HG03378 (cell line): ENCODE measurements at regions not wholly inside any gene's neighbourhood (a gene's known extent, or its start where the extent isn't known, plus 50 kb on each side); places are given as distances from the start of the nearest gene placed in this dataset.
A peak's percentile ranks its signal among the peaks of the same experiment; 100 is the strongest.

Experiments
- ATAC-seq: cut with Tn5 transposase; IDR thresholded peaks from one replicate; pipeline ENCODE4 v1.9.1; 2021; ENCODE audit warnings: mild to moderate bottlenecking, moderate library complexity; ENCODE audit not compliant: unreplicated experiment

DNA sequence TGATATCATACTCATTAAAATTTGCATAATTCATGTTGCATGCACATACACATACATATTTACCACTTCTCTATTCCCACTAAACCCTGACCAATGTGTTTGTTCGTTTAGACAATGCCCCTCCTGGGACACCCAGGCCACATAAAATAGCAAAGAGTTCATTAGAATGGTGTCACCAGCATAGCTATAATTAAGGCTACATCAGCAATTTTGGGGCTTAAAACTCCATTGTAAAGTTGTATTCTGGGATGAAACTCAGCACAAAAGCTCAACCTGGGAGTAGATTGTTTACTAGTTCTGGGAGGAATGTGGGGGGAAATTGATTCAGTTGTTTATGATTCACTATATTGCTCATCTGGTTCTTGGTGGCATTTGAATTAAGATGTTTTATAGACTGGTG, 522.2 kb upstream of the SUCLG2 start:
- ATAC-seq: no peak

DNA sequence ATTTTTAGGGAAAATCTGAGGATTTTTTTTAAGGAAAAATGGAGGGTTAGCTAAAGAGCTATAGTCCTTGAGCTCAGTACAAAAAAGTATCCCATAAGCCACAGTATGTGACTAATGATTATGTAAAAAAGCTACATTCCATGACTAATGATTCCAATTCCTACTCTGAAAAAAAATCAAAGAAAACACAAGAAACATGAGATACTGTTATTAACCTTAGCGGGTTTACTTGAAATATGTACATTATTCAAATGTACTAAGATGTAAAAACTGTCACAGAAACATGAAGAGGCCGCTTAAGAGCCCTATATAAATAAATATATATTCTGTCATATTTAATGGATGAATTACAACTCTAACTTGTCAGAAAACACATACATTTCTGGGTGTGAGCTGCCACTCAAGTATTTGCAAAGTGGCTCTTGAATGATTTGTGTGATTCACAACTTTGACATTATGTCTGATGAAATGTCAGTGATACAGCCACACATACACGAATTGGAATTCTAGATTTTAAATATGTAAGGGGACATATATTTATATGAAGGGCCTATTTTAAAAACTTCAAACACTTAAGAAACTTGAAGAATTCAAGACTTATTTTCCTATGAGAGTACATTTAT, 518.7 kb upstream of the SUCLG2 start:
- no peak for ATAC-seq

DNA sequence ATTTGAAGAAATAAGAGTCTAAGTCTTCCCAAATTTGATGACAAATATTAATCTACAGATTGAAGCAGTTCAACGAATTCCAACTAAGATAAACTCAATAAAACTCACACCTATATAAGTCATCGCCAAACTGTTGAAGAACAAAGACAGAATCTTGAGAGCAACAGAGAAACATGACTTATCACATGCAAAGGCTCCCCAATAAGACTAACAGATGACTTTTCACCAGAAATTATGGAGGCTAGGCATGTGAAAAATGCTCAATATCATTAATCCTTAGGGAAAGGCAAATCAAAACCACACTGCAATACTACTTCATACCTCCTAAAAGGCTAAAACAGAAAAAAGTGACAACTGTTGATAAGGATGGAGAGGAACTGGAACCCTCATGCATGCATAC, 517.6 kb upstream of the SUCLG2 start:
- ATAC-seq: no peak

DNA sequence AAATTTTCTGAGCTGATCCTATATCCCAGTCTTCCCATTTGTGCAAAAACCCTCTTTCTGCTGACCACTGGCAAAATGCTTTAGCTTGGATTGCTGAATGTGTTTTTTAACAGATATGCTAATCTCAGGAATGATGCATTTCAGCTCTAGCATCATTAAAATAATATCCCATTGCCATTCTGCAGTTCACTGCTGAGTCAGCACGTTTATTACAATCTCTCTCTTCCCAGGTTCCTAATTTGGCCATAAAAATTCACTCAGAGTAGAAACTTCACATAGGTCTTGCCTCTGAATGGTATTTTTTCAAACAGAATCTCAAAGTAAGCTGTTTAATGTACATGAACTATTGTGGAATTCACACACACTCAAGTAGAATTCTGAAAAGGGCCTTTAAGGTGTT, 509.6 kb upstream of the SUCLG2 start:
- ATAC-seq: no peak

DNA sequence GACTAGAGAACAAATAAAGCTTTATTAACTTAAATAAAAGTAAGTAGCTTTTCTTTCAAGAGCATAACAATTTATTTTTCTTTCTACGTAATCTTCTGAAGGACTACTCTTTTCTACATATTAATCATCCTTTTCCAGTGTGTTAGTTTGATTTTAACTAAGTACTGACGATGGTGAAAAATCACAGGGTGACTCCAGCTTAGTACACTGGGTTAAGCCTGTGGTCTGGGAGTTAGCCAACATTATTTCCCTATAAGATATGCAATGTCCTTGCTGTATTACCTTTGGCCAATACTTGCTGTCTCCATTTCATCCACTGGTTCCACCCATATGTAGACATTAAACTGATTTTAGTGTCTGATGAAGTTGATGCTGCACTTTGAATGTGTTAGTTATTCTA, 508.6 kb upstream of the SUCLG2 start:
- ATAC-seq: no peak

DNA sequence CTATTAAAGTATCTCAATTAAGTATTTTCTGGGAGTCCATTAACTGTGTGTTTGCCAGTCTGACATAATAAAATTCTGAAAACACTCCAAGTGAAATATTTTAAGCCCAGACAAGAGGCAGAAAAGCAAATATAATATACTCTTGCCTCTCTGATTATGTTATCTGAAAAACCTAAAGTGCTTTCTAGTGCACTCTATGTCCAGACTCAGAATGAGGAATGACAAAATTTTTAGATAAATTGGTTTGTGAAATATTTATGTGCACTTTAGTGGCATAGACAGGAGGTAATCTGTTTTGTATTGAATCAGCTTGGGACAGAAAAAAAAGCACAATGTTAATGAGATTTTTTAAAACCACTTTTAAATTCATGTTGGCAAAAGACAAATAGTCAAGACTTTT, 508.2 kb upstream of the SUCLG2 start:
- ATAC-seq: no peak

DNA sequence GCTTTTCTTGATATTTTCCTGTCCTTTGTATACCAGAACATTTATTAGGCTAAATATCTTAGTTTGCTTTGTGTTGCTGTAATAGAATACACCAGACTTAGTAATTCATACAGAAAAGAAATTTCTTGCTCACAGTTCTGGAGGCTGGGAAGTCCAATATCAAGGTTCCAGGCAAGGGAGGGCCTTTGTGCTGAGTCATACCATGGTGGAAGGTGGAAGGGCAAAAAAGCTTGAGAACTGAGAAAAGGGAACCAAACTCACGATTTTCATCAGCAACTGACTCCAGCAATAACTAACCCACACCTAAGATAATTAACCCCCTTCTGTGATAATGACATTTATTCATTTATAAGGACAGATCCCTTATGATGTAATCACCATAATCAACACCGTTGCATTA, 496.9 kb upstream of the SUCLG2 start:
- ATAC-seq: no peak

DNA sequence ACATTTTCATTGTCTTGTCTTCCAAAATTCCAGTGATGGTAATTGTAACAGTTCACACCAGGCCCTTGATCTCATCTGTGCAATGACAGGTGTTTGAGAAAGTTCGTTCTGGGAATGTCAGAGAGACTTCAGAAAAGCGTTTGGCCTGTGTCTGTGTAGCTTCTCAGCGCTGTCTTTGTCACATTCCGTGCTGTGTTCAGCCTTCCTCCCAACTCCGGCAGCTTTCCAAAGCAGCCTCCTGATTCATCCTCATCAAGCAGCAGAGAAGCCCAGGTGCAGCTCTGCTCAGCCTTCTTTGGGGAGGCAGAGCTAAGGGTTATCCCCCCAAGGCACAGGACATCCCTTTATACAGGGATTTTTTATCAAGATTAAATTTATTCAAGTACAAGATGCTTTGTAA, 494.0 kb upstream of the SUCLG2 start:
- ATAC-seq: no peak

DNA sequence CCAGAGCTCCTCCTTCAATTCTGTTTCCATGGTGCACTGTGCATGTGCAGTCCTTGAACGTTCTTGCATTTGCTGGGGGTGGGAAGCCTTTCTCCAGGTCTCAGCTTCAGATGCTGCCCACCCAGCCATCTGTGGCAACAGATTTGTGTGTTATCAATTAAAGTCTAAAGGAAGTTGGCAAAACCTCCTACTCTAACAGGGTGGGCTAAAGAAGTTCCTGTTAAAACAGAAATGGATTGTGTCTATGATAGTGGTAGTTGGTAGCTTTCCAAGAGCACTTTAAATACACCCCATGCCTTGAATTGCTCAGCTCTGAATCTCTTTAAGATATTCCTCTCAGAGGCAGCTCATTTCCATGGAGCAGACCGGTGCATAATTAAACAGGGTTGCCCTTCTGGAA, 488.0 kb upstream of the SUCLG2 start:
- ATAC-seq: no peak

DNA sequence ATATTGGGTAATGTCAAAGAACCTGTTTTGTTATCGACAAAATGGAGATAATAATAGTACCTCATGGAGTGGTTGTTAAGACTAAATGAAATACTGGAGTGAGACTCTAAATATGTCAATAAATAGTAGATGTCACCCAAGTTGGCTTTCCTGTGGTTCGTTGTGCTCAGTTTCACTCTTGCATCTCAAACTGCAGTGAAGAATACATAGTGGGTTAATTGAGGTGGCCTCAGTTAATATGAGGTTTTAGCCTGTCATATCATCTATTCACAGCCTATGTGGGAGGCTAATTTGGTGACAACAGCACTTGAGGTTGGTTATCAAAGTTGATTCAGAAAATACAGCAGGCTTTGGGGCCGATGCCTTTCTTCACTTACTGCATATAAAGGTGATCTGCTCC, 485.5 kb upstream of the SUCLG2 start:
- no peak for ATAC-seq

DNA sequence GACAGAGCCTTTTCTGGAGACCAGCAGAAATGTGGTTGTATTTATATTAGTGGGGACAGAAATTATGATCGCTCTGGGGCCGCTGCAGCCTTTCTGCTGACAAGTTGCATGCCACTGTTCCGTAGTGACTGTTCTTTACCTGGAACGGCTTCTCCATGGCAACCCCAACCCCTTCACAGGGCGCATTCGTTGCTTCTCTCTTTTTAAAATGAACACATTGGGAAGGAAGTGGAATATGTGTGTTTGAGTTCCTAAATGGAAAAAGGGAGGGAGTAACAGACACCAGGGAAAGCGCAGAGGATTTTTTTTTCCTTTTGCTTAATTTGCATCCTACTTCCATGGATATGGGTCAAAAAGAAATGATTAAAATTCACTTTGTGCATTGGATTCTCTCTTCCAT, 482.0 kb upstream of the SUCLG2 start:
- no peak for ATAC-seq

DNA sequence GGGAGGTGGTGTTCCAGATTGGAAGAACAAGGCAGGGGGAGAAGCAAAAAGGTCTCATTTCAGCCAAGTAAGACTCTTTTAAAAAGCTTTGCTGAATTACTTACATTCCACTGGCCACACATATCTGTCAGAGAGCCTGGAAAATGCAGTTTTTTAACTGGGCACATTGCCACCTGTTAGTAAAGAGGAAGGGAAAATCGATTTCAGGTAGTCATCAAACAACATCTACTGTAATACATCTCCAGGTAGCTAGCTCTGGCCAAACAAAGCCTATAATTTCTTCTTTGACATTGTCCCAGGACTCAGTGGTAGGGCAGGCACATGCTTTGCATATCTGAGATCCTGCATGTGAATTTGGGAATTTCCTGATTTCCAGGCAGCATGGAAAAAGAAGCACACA, 480.7 kb upstream of the SUCLG2 start:
- ATAC-seq: no peak

DNA sequence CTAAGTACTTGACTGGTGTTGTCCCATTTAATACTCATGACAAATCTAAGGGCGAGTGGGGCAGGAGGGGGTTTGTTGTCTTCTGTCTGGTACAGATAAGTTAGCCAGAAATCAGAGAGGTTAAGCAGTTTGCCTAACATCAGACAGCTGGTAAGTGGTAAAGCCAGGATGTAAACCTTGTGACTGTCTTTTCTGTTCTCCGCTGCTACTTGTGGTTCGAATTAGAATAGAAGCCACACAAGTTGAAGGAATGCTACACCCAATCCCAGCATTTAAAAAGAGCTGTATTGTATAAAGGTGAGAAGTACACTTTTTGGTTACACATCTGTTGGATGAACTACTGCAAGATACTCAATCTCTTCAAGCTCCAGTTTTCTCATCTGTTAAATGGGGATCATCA, 474.7 kb upstream of the SUCLG2 start:
- no peak for ATAC-seq

DNA sequence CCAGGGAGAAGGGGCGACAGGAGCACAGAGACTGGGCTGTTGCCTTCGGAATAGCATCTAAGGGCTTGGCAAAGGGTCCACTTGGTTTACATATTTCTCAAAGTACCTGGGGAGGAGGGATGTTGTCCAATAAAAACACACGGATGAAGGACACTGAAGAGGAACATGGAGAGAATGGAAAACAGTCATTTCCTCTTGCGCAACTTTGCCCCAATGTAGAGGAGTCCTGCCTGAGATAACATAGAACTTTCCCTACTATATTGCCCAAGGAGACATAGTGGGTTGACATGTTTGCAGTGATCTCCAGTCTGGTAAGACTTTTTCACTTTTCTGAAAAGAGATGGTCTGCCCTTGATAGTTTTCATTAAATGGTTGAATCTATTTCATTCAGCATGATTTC, 468.8 kb upstream of the SUCLG2 start:
- no peak for ATAC-seq

DNA sequence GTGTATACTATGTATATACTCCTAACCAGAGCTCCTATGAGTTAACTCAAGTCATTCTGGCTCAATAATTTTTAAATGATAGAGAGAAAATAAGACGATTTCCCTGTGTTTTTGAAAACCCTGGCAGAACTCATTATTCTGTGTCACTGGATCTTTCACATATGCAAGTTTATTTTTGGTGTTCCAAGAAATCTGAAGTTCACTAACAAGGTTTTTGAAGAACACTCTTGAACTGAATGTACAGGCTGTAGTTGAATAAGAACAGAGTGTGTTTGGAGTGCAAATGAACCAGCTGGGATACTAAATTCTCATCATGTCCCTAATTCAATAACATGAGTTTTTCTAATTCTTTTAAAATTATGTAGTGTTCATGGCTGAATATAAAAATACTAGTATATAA, 466.9 kb upstream of the SUCLG2 start:
- ATAC-seq: no peak

DNA sequence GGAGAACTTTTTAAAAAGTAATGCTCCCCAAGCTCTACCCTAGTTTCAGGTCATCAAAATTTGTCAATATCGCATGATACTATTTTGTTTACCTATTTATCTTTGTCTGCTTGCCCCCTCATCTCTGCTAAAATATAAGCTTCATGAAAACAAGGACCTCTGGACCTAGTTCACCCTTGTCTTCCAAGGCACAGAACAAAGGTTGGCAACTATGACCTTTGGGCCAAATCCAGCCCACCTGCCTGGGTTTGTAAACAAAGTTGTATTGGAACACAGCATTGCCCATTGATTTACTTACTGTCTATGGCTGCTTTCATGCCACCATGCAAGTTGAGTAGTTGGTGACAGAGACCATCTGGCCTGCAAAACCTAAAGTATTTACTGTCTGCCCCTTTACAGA, 462.2 kb upstream of the SUCLG2 start:
- no peak for ATAC-seq

DNA sequence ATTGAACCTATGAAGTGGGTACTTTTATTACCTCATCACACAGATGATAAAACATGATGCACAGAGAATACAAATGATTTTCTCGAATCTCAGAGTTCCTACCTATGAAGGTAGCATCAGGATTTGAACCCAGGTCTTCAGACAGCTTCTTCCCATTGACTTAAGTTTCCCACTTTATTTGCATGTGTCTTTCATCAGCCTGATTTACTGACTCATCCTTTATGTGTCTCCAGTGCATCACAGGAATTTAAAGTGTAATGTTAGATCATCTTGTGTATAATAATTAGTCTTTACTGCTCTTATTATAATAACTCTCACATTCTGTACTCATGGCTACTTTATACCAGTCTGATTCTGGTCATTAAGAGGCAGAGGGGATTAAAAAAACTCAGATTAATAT, 449.4 kb upstream of the SUCLG2 start:
- ATAC-seq: no peak

DNA sequence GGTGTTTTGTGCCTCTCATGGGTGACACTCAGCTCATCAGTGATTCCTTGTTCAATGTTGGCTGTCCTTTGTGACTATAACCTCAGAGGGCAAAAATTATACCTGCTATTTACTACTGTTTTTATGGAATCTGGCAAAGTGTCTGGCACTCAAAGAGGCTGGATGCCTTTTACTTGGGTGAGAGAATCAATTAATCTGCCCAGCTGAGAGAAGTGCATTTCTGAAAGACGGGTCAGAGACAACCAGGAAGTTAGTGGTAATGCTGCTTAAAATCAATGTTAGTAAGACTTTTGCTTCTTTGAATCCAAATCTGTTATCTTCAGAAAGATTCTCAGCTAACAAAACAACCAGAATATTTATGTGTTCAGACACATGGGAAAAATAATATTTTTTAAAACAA, 436.2 kb upstream of the SUCLG2 start:
- ATAC-seq: no peak

DNA sequence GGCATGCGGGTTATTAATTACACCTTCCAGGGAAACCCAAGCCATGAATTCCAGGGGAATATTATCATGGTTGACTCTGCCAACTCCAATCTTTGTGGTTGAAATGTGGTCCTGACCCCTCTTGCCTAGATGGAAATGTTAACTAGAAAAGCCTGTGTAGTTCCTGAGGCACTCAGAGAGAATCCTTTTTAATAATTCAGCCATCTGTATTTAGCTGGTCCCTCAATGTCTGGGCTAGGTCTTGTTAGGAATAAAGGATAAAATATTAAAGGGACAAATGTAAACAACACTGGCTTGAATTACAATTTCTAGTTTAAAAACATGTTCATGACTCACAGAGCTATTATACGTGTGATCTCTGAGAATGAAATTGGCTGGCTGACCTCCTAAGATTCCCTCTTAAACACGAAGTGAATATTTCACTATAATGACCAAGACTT, 435.2 kb upstream of the SUCLG2 start:
- ATAC-seq: no peak

DNA sequence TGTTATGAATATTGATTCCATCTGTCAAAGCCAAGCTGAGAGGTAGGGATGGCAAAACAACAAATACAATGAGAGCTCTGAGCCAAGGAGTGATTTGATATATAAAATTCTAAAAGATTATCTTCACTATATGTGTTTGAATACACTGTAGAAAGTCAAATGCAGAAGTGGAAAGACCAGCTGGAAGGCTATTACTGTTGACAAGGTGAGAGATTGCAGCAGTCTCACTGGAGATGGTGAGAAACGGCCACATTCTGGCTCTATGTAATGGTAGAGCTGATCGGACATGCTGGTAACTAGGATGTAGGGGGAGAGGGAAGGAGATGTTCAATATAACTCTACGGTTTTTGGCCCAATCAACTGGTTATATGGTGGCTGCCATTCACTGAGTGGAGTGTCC, 434.2 kb upstream of the SUCLG2 start:
- peak; percentile 17 for ATAC-seq

DNA sequence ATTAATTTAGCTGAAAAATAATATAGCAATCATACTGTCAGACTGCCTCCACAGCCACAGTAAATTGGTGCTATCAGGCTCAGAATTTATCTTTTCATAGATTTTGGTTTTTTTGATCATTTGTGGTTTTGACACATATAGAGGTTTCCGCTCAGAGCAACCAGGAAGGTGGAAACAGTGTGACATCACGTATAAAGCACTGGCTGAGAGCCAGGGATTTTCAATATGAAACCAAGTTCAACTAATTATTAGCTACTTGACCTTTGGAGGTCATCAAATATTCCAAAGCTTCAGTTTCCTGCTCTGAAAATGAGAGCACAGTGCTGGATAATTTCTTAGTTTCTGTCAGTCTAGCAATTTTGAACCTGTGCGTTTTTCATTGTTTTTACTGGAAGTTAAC, 433.8 kb upstream of the SUCLG2 start:
- ATAC-seq: peak; percentile 72

DNA sequence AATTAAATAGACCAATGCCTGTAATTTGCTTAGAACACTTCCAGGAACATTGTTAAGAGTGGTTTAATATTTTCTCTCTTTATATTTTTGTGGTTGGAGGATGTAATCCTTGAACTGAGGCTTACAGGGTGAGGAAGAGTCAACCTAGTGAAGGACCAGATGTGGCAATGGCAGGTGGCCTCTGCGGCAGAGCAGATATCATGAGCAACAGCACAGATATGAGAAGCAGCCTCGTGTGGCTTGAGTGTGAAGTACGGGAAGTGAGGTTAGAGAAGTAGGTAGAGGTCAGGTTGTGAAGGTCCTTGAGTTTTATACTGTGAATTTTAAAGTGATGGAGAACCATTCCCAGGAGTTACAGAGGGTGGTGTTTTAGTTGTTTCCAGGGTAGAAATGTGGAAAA, 417.6 kb upstream of the SUCLG2 start:
- ATAC-seq: no peak

DNA sequence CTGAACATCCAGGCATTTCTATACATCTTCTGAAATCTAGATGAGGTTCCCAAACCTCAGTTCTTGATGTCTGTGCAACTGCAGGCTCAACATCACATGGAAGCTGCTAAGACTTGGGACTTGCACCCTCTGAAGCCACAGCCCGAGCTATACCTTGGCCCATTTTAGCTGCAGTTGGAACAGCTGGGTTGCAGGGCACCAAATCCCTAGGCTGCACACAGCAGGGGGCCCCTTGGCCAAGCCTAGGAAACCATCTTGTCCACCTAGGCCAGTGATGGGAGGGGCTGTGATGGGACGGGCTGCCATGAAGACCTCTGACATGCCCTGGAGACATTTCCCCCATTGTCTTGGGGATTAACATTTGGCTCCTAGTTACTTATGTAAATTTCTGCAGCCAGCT, 415.8 kb upstream of the SUCLG2 start:
- ATAC-seq: no peak

DNA sequence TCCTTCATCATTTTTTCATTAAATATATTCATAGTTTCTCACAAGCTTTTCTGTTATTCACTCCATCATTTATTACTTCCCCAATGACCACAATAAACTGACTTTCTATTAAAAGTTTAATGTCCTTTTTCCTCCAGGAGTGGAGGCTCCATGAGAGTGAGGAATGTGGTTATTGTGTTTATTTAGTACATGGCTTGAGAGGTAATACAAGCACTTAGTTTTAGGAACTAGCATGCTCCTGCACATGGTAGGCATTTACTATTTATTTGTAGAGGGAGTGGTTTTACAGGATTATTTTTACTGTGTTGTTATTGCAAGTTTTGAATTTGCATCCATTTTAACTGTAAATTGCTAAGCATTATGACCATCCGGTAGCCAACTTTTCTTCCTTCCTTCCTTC, 412.9 kb upstream of the SUCLG2 start:
- ATAC-seq: no peak
